ENCODE measurements at regions not wholly inside any gene's neighbourhood (a gene's known extent, or its start where the extent isn't known, plus 50 kb on each side); places are given as distances from the start of the nearest gene placed in this dataset.

DNA sequence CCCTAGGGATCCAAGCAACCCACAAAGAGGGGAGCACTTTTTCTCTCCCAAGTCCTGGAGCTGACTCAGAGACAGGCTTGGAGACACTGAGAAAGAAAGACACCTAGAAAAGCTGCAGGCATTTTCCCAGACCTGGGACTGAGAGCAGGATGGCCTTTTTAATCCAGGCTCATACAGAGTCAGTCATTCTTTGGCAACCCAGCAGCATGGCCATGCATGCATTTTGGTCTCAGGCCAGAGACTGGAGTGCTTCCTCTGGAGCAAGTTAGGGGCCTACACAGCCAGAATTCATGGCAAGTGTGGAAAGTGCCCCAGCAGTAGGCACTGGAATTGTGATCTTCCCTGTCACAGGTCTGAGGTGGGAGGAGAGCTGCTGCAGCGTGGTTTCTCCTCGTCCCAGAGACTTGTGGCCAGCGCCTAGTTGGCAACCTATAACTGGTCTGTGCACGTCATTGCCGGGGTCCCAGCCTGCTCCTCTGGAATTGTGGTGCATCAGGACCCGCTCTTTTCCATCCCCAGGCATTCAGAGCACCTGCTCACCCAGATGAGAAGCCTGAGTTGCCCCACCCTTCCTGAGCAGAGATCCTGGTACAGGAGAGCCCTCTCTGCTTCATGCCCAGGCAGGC lies 231.9 kb upstream of the RAB6C start:
- no peak for DNase-seq (ENCODE audit: low spot score)
- 90% methylated on average over 6 of the region's 6 CpGs for WGBS
- TF ChIP-seq NR2F2 (IDR thresholded peaks at IDR 0.05) = no peak
- no peak for TF ChIP-seq EGR1 (IDR thresholded peaks at IDR 0.05; ENCODE audit: low read depth in 2 of 2)
- TF ChIP-seq JUND (IDR thresholded peaks at IDR 0.05) = no peak
- no peak for TF ChIP-seq RAD21 (IDR thresholded peaks at IDR 0.05)
- no peak for TF ChIP-seq SP1 (IDR thresholded peaks at IDR 0.05)
- no peak for TF ChIP-seq HNF4G (IDR thresholded peaks at IDR 0.05)
- TF ChIP-seq FOXA1 (IDR thresholded peaks at IDR 0.05) = no peak
- TF ChIP-seq, protein P1, sequence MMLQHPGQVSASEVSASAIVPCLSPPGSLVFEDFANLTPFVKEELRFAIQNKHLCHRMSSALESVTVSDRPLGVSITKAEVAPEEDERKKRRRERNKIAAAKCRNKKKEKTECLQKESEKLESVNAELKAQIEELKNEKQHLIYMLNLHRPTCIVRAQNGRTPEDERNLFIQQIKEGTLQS (IDR thresholded peaks at IDR 0.05) = no peak
- TF ChIP-seq, protein P2, sequence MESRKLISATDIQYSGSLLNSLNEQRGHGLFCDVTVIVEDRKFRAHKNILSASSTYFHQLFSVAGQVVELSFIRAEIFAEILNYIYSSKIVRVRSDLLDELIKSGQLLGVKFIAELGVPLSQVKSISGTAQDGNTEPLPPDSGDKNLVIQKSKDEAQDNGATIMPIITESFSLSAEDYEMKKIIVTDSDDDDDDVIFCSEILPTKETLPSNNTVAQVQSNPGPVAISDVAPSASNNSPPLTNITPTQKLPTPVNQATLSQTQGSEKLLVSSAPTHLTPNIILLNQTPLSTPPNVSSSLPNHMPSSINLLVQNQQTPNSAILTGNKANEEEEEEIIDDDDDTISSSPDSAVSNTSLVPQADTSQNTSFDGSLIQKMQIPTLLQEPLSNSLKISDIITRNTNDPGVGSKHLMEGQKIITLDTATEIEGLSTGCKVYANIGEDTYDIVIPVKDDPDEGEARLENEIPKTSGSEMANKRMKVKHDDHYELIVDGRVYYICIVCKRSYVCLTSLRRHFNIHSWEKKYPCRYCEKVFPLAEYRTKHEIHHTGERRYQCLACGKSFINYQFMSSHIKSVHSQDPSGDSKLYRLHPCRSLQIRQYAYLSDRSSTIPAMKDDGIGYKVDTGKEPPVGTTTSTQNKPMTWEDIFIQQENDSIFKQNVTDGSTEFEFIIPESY (IDR thresholded peaks at IDR 0.05) = no peak
- no peak for TF ChIP-seq RXRA (IDR thresholded peaks at IDR 0.05)
- TF ChIP-seq, protein P3, sequence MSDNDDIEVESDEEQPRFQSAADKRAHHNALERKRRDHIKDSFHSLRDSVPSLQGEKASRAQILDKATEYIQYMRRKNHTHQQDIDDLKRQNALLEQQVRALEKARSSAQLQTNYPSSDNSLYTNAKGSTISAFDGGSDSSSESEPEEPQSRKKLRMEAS (IDR thresholded peaks at IDR 0.05) = no peak
- no peak for TF ChIP-seq GABPA (IDR thresholded peaks at IDR 0.05 in 1 of 2, conservative IDR thresholded peaks at IDR 0.05 in 1 of 2)
- no peak for TF ChIP-seq FOXA2 (IDR thresholded peaks at IDR 0.05)
- no peak for TF ChIP-seq TAF1 (conservative IDR thresholded peaks at IDR 0.05)
- TF ChIP-seq, protein P4, sequence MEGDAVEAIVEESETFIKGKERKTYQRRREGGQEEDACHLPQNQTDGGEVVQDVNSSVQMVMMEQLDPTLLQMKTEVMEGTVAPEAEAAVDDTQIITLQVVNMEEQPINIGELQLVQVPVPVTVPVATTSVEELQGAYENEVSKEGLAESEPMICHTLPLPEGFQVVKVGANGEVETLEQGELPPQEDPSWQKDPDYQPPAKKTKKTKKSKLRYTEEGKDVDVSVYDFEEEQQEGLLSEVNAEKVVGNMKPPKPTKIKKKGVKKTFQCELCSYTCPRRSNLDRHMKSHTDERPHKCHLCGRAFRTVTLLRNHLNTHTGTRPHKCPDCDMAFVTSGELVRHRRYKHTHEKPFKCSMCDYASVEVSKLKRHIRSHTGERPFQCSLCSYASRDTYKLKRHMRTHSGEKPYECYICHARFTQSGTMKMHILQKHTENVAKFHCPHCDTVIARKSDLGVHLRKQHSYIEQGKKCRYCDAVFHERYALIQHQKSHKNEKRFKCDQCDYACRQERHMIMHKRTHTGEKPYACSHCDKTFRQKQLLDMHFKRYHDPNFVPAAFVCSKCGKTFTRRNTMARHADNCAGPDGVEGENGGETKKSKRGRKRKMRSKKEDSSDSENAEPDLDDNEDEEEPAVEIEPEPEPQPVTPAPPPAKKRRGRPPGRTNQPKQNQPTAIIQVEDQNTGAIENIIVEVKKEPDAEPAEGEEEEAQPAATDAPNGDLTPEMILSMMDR (IDR thresholded peaks at IDR 0.05; ENCODE audit: low read depth, low read length, missing input control) = no peak
- no peak for TF ChIP-seq HNF4A (conservative IDR thresholded peaks at IDR 0.05)
- TF ChIP-seq, protein P5, sequence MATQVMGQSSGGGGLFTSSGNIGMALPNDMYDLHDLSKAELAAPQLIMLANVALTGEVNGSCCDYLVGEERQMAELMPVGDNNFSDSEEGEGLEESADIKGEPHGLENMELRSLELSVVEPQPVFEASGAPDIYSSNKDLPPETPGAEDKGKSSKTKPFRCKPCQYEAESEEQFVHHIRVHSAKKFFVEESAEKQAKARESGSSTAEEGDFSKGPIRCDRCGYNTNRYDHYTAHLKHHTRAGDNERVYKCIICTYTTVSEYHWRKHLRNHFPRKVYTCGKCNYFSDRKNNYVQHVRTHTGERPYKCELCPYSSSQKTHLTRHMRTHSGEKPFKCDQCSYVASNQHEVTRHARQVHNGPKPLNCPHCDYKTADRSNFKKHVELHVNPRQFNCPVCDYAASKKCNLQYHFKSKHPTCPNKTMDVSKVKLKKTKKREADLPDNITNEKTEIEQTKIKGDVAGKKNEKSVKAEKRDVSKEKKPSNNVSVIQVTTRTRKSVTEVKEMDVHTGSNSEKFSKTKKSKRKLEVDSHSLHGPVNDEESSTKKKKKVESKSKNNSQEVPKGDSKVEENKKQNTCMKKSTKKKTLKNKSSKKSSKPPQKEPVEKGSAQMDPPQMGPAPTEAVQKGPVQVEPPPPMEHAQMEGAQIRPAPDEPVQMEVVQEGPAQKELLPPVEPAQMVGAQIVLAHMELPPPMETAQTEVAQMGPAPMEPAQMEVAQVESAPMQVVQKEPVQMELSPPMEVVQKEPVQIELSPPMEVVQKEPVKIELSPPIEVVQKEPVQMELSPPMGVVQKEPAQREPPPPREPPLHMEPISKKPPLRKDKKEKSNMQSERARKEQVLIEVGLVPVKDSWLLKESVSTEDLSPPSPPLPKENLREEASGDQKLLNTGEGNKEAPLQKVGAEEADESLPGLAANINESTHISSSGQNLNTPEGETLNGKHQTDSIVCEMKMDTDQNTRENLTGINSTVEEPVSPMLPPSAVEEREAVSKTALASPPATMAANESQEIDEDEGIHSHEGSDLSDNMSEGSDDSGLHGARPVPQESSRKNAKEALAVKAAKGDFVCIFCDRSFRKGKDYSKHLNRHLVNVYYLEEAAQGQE (IDR thresholded peaks at IDR 0.05) = no peak
- TF ChIP-seq YY1 (IDR thresholded peaks at IDR 0.05) = no peak
- no peak overlapping the region for H3K27ac ChIP-seq (ENCODE audit: low read depth in 1 of 2, low read length in 2 of 2)
- H3K27me3 ChIP-seq (ENCODE audit: control insufficient read depth in 4 of 4, insufficient read depth in 4 of 4, low read length in 3 of 4) = no peaks in the 10 kb centered on the region
- no peaks in the 10 kb centered on the region for H3K4me1 ChIP-seq (ENCODE audit: control insufficient read depth in 4 of 4, insufficient read depth in 4 of 4, low read length in 3 of 4)
- H3K4me3 ChIP-seq (ENCODE audit: low read depth in 1 of 3, low read length in 3 of 3) = no peak overlapping the region
- H3K36me3 ChIP-seq (ENCODE audit: control insufficient read depth in 4 of 4, insufficient read depth in 3 of 4, low read depth in 1 of 4, low read length in 3 of 4) = no peaks in the 10 kb centered on the region
- H3K9me3 ChIP-seq (ENCODE audit: control insufficient read depth in 4 of 4, low read length in 3 of 4) = no peaks in the 10 kb centered on the region
- no peak overlapping the region for H3K9ac ChIP-seq (ENCODE audit: low read depth in 1 of 2, low read length in 2 of 2)

All from liver (tissue), 8 donors.